OCI-LY3 (cell line): ENCODE measurements at regions not wholly inside any gene's neighbourhood (a gene's known extent, or its start where the extent isn't known, plus 50 kb on each side); places are given as distances from the start of the nearest gene placed in this dataset.

ENCODE experiments used
- H2AFZ ChIP-seq: fragments of 200-600, 300-600 bp; shearing (Covaris generic); 2 replicates; pipeline ENCODE4 v1.6.0; 2014; ENCODE audit warnings: antibody characterized with exemption, low read depth, low read length
- H3K27ac ChIP-seq: fragments of 200-600, 300-600 bp; sonication (generic); 2 replicates; pipeline ENCODE4 v1.5.1; 2014; ENCODE audit warnings: mild to moderate bottlenecking, low read length, moderate library complexity, mixed read lengths
- H3K27me3 ChIP-seq: fragments of 200-600, 300-600 bp; sonication (generic); 2 replicates; pipeline ENCODE4 v1.6.1; 2014; ENCODE audit warnings: low read depth, low read length, mixed read lengths
- H3K36me3 ChIP-seq: fragments of 200-600, 300-600 bp; sonication (generic); replicated peaks from 2 replicates; pipeline ENCODE3; 2014; ENCODE audit warnings: low read depth, low read length, mixed read lengths
- H3K4me1 ChIP-seq: fragments of 300-600, 200-600 bp; sonication (generic); 2 replicates; pipeline ENCODE4 v1.6.1; 2014; ENCODE audit warnings: low read length, mixed read lengths
- H3K4me2 ChIP-seq: fragments of 200-600, 300-600 bp; sonication (generic); 2 replicates; pipeline ENCODE4 v1.6.1; 2014; ENCODE audit warnings: low read length, mixed read lengths
- H3K4me3 ChIP-seq: fragments of 300-600, 200-600 bp; sonication (generic); 2 replicates; pipeline ENCODE4 v1.5.1; 2014; ENCODE audit warnings: antibody characterized with exemption, mild to moderate bottlenecking, low read length, moderate library complexity
- H3K79me2 ChIP-seq: fragments of 300-600, 200-600 bp; shearing (Covaris generic); 2 replicates; pipeline ENCODE4 v1.6.1; 2014; ENCODE audit warnings: mild to moderate bottlenecking, low read length, mixed read lengths
- H3K9ac ChIP-seq: fragments of 300-600, 200-600 bp; shearing (Covaris generic); 2 replicates; pipeline ENCODE4 v1.6.0; 2014; ENCODE audit warnings: mild to moderate bottlenecking, low read length, moderate library complexity
- H3K9me3 ChIP-seq: fragments of 200-600, 300-600 bp; shearing (Covaris generic); 2 replicates; pipeline ENCODE4 v1.6.1; 2014; ENCODE audit warnings: low read length, mixed read lengths; ENCODE audit not compliant: insufficient read depth
- H4K20me1 ChIP-seq: fragments of 200-600, 300-600 bp; sonication (generic); 2 replicates; pipeline ENCODE4 v1.6.1; 2016; ENCODE audit warnings: low read length, mixed read lengths; ENCODE audit not compliant: insufficient read depth
- EZH2phosphoT487 ChIP-seq: fragments of 200-600 bp; shearing (Covaris generic); IDR thresholded peaks from 2 replicates; pipeline ENCODE4 v1.6.1; 2018; ENCODE audit warnings: antibody characterized with exemption, mixed run types, low read depth
- TF ChIP-seq, protein P1 (sequence below): fragments of 200-600, 300-600 bp; sonication (generic); IDR thresholded peaks from 2 replicates; pipeline ENCODE4 v1.5.1; 2014; ENCODE audit warnings: antibody characterized with exemption, low read length, low read depth

DNA sequence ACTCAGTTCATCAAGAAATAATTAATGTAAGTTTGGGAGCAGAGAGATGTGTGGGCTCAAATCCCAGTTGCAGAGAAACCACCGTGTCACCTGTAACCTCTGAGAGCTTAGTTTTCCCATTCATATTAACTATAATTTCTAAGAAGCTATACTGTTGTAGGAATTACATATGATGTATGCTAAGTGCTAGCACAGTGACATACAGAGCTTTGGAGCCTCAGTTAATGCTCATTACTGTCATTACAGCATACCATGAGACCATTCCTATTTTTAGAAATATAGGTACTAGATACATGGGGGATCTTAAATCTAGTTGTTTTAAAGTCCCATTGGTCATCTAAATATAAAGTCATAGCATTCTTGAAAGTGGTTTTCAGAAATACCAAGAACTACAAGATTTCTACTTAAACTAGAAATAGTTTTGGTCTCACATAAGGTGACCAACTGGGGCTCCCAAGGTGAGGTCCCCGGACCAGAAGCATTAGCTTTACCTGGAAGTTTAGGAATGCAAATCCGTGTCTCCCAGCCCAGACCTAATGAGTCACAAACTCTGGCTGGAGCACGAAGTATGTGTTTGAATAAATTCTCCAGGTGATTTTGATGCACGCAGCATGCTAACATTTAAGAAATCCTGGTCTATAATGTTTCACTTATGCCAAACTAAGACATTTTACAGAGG is 144.6 kb downstream of the LACC1 start:
- H3K36me3 ChIP-seq: no peaks in the 10 kb centered on the region
- H3K79me2 ChIP-seq: no peaks in the 10 kb centered on the region
- H3K9ac ChIP-seq: no peak overlapping the region
- 0 out of 2 replicates have a peak, but pooled peaks cover 2% of the 10 kb centered on the region for H4K20me1 ChIP-seq
- H3K4me2 ChIP-seq: no peak overlapping the region
- H3K9me3 ChIP-seq: no peaks in the 10 kb centered on the region
- H2AFZ ChIP-seq: no peak overlapping the region
- no peak overlapping the region for H3K27ac ChIP-seq
- no peaks in the 10 kb centered on the region for H3K4me1 ChIP-seq
- H3K27me3 ChIP-seq: peaks cover 92% of the 10 kb centered on the region
- no peak overlapping the region for H3K4me3 ChIP-seq
- no peak for TF ChIP-seq EZH2phosphoT487
- TF ChIP-seq, protein P1, sequence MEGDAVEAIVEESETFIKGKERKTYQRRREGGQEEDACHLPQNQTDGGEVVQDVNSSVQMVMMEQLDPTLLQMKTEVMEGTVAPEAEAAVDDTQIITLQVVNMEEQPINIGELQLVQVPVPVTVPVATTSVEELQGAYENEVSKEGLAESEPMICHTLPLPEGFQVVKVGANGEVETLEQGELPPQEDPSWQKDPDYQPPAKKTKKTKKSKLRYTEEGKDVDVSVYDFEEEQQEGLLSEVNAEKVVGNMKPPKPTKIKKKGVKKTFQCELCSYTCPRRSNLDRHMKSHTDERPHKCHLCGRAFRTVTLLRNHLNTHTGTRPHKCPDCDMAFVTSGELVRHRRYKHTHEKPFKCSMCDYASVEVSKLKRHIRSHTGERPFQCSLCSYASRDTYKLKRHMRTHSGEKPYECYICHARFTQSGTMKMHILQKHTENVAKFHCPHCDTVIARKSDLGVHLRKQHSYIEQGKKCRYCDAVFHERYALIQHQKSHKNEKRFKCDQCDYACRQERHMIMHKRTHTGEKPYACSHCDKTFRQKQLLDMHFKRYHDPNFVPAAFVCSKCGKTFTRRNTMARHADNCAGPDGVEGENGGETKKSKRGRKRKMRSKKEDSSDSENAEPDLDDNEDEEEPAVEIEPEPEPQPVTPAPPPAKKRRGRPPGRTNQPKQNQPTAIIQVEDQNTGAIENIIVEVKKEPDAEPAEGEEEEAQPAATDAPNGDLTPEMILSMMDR: no peak

DNA sequence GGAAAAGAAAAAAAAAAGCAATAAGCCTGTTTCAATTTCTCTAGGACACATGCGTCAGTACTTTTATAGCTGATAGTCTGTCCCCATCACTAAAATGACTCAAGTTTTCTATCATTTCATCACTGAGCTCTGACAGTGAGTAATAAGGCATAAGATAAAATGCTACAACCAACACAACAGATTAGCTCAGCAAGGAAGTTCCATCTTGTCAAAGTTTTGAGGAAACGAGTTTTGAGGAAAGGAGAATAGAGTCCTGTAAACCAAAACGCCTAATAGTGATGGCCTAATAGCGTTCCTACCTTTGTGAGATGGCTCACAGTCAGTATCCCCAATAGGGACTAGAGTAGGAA is 145.1 kb downstream of the LACC1 start:
- H3K9ac ChIP-seq: no peak overlapping the region
- TF ChIP-seq, protein P1: no peak
- no peak for TF ChIP-seq EZH2phosphoT487

DNA sequence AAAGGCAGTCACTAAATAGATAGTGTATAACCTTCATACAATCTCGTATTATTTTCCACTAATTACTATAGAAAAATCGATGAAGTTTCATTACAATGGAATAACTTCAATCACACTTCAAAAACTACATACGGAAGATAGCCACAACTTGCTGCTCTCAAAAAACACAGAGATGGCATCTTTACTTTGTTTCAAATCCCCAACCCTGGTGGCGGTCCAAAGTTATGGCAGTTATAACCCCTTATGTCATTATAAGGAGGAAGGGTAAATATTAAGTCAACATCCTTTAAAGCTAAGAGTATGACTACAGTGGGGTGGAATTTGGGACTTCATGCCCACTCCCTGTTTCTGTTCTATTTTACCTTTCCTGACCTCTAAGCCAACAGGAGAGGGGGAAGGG is 146.5 kb downstream of the LACC1 start:
- Histone ChIP-seq H4K20me1 (0 out of 2 replicates have a peak, but pooled peaks cover 3% of the 10 kb centered on the region), H3K4me2 (no peak overlapping the region), H3K79me2 (no peaks in the 10 kb centered on the region), H3K4me3 (no peak overlapping the region), H3K9ac (no peak overlapping the region), H3K27ac (no peak overlapping the region), H3K4me1 (no peaks in the 10 kb centered on the region), H3K9me3 (no peaks in the 10 kb centered on the region), H2AFZ (no peak overlapping the region), H3K36me3 (no peaks in the 10 kb centered on the region), H3K27me3 (peaks cover 92% of the 10 kb centered on the region)
- TF ChIP-seq, protein P1: no peak
- no peak for TF ChIP-seq EZH2phosphoT487

More for the DNA sequence above, 145.1 kb downstream of the LACC1 start:
- H3K36me3 ChIP-seq: no peaks in the 10 kb centered on the region
- H3K4me2 ChIP-seq: no peak overlapping the region
- H3K4me3 ChIP-seq: no peak overlapping the region
- no peak overlapping the region for H2AFZ ChIP-seq
- H3K27ac ChIP-seq: no peak overlapping the region
- H4K20me1 ChIP-seq: 0 out of 2 replicates have a peak, but pooled peaks cover 3% of the 10 kb centered on the region
- H3K4me1 ChIP-seq: no peaks in the 10 kb centered on the region
- H3K79me2 ChIP-seq: no peaks in the 10 kb centered on the region
- H3K9me3 ChIP-seq: no peaks in the 10 kb centered on the region
- peaks cover 91% of the 10 kb centered on the region for H3K27me3 ChIP-seq

DNA sequence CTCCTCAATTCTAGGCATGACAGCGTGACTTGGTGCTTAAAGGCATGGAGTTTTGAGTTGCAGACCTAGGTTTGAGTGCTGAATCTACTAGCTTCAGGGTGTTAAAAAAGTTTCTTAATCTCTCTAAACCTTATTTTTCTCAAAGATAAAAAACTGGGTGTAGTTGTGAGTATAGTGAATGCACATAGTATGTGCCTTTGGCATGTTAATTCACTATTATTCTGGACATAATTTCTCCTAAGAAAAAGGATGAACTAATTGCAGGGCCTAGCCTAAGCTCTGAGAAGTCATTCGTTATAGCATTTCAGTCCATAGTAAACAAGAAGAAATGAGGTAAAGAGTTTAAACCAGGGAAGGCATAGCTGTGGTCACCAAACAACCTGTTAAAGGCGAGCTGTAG is 149.0 kb downstream of the LACC1 start:
- TF ChIP-seq, protein P1: no peak
- TF ChIP-seq EZH2phosphoT487: no peak
- H3K4me1 ChIP-seq: no peaks in the 10 kb centered on the region

More for the DNA sequence above, 149.0 kb downstream of the LACC1 start:
- no peaks in the 10 kb centered on the region for H3K79me2 ChIP-seq
- peaks cover 77% of the 10 kb centered on the region for H3K27me3 ChIP-seq
- H2AFZ ChIP-seq: no peak overlapping the region
- H3K4me2 ChIP-seq: no peak overlapping the region
- H3K27ac ChIP-seq: no peak overlapping the region
- H3K9me3 ChIP-seq: no peaks in the 10 kb centered on the region
- no peaks in the 10 kb centered on the region for H3K36me3 ChIP-seq
- H3K9ac ChIP-seq: no peak overlapping the region
- H4K20me1 ChIP-seq: 0 out of 2 replicates have a peak, but pooled peaks cover 3% of the 10 kb centered on the region
- no peak overlapping the region for H3K4me3 ChIP-seq
